HG03558 (cell line): ENCODE measurements at regions not wholly inside any gene's neighbourhood (a gene's known extent, or its start where the extent isn't known, plus 50 kb on each side); places are given as distances from the start of the nearest gene placed in this dataset.

Source experiments
- ATAC-seq: cut with Tn5 transposase; IDR thresholded peaks from one replicate; pipeline ENCODE4 v1.9.1; 2021; ENCODE audit warnings: moderate number of reproducible peaks; ENCODE audit not compliant: unreplicated experiment; ENCODE audit errors: extremely low read depth

GRCh38 chr6:80544976-80545722 is 438.7 kb downstream of the BCKDHB start:
- ATAC-seq, result no peak

GRCh38 chr6:80544555-80544954 is 438.1 kb downstream of the BCKDHB start:
- ATAC-seq, result no peak

GRCh38 chr6:80543598-80544222 is 437.2 kb downstream of the BCKDHB start:
- ATAC-seq, result no peak

GRCh38 chr6:80543151-80543550 is 436.7 kb downstream of the BCKDHB start:
- ATAC-seq, result no peak

- no peak for ATAC-seq
These were observed 435.4 kb downstream of the BCKDHB start for GRCh38 chr6:80541886-80542285.

- ATAC-seq, result peak; percentile 37
These were observed 434.7 kb downstream of the BCKDHB start for GRCh38 chr6:80541181-80541580.

- ATAC-seq, result no peak
These were observed 434.2 kb downstream of the BCKDHB start for GRCh38 chr6:80540700-80541099.

- ATAC-seq, result no peak
These were observed 430.9 kb downstream of the BCKDHB start for GRCh38 chr6:80537118-80537972.

GRCh38 chr6:80535914-80536565 is 429.6 kb downstream of the BCKDHB start:
- ATAC-seq, result no peak

GRCh38 chr6:80531681-80532619 is 425.5 kb downstream of the BCKDHB start:
- no peak for ATAC-seq

- ATAC-seq, result no peak
These were observed 423.6 kb downstream of the BCKDHB start for GRCh38 chr6:80530103-80530502.

- ATAC-seq, result no peak
These were observed 421.6 kb downstream of the BCKDHB start for GRCh38 chr6:80528115-80528514.

GRCh38 chr6:80527552-80528052 is 421.1 kb downstream of the BCKDHB start:
- ATAC-seq, result no peak

- no peak for ATAC-seq
These were observed 417.1 kb downstream of the BCKDHB start for GRCh38 chr6:80523531-80523997.

GRCh38 chr6:80523010-80523409 is 416.5 kb downstream of the BCKDHB start:
- ATAC-seq, result no peak

GRCh38 chr6:80522576-80522975 is 416.1 kb downstream of the BCKDHB start:
- ATAC-seq, result no peak

GRCh38 chr6:80519811-80520594 is 413.5 kb downstream of the BCKDHB start:
- ATAC-seq, result no peak

GRCh38 chr6:80517525-80517924 is 411.1 kb downstream of the BCKDHB start:
- ATAC-seq, result no peak
